ENCODE measurements at regions not wholly inside any gene's neighbourhood (a gene's known extent, or its start where the extent isn't known, plus 50 kb on each side); places are given as distances from the start of the nearest gene placed in this dataset.
"Not testable (repeated sequence)": the region's sequence is repeated elsewhere in the genome, so short reads cannot be mapped to it uniquely, and the experiment has no call there.

DNA sequence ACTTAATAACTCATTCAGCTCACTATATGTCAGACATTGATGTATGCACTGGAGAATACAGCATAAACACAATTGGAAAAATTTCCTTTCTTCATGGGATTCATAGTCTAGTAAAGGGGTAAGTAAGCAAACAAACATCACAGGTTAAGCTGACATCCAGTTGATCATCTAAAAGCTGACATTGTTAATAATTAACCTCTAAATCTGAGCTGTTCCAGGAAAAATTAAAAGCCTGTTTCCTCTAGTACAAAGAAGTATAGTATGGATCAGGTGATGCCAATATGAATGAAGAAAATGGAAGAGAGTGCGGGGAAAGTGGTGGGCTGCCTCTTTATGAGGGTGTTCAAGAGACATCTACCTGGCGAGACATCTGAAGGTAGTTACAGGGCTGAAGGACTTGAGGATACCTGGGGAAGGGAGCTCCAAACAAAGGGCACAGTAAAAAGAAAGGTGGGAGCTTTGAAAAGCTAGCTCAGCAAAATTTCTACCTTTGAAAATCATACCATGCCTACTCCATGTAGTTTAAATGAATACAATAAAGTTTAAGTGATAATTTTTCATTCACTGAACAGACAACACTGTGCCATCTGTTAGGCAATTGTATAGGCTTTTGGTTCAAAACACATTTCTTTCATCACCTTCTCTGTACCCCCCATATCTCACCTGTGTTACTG, 619.3 kb downstream of the TRIB2 start:
- Histone ChIP-seq H3K27me3 (ENCODE audit: low read depth, low read length) (no peaks in the 10 kb centered on the region), H3K27ac (ENCODE audit: low read length) (no peak overlapping the region), H3K9me3 (ENCODE audit: control insufficient read depth in 1 of 2, low read length in 2 of 2) (peaks cover 0 to 4% of the 10 kb centered on the region in 2 donors), H3K36me3 (ENCODE audit: control insufficient read depth in 1 of 2, insufficient read depth in 2 of 2, low read length in 2 of 2) (no peaks in the 10 kb centered on the region), H3K4me1 (ENCODE audit: control insufficient read depth in 1 of 2, insufficient read depth in 2 of 2, low read length in 2 of 2) (no peaks in the 10 kb centered on the region), H3K4me3 (ENCODE audit: low read depth in 1 of 2, low read length in 2 of 2) (no peak overlapping the region)

- Histone ChIP-seq H3K4me1 (ENCODE audit: control insufficient read depth in 1 of 2, insufficient read depth in 2 of 2, low read length in 2 of 2) (no peaks in the 10 kb centered on the region), H3K9me3 (ENCODE audit: control insufficient read depth in 1 of 2, low read length in 2 of 2) (no peaks in the 10 kb centered on the region), H3K4me3 (ENCODE audit: low read depth in 1 of 2, low read length in 2 of 2) (no peak overlapping the region), H3K27me3 (ENCODE audit: low read depth, low read length) (no peaks in the 10 kb centered on the region), H3K36me3 (ENCODE audit: control insufficient read depth in 1 of 2, insufficient read depth in 2 of 2, low read length in 2 of 2) (no peaks in the 10 kb centered on the region), H3K27ac (ENCODE audit: low read length) (no peak overlapping the region)
These were observed 634.3 kb downstream of the TRIB2 start for GRCh38 chr2:13351068-13351467.

DNA sequence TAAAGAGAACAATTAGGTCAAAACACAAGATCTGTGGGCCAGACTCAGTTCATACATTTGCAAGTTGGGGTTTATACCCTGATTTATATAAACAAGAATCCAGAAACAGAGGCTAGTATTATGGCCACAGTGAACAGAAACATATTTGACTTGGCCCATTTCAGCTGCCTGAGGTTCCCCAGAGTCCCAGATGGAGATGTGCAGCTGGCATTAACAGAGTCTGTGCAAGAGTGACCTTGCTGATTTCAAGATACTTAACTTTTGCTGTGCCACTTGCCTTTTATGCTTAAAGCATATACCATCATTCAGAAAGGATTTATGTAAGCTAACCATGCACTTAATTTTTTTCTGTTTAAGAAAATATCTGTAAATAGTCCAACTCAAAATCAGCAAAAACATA, 636.3 kb downstream of the TRIB2 start:
- H3K36me3 ChIP-seq (ENCODE audit: control insufficient read depth in 1 of 2, insufficient read depth in 2 of 2, low read length in 2 of 2): no peaks in the 10 kb centered on the region
- H3K9me3 ChIP-seq (ENCODE audit: control insufficient read depth in 1 of 2, low read length in 2 of 2): no peaks in the 10 kb centered on the region
- H3K27me3 ChIP-seq (ENCODE audit: low read depth, low read length): no peaks in the 10 kb centered on the region
- no peaks in the 10 kb centered on the region for H3K4me1 ChIP-seq (ENCODE audit: control insufficient read depth in 1 of 2, insufficient read depth in 2 of 2, low read length in 2 of 2)
- H3K27ac ChIP-seq (ENCODE audit: low read length): no peak overlapping the region
- H3K4me3 ChIP-seq (ENCODE audit: low read depth in 1 of 2, low read length in 2 of 2): no peak overlapping the region

DNA sequence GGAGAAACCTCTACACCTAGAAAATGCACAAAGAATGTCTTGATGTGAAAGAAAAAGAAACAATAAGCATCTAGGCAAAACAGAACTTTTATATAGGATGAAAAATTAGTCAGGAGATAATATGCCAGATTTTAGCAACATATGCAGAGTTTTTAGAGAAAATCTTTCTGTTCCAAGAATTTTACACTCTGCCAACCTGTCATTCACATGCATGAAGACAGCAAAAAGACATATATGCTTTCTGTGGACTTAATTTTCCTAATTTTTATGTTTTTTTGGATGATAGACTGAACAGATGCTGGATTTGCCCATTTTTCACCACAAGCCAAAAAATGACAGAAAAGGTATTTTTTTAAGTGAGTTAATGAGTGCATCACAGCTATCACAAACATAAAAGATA, 637.3 kb downstream of the TRIB2 start:
- Histone ChIP-seq H3K9me3 (ENCODE audit: control insufficient read depth in 1 of 2, low read length in 2 of 2) (no peaks in the 10 kb centered on the region), H3K4me1 (ENCODE audit: control insufficient read depth in 1 of 2, insufficient read depth in 2 of 2, low read length in 2 of 2) (no peaks in the 10 kb centered on the region), H3K36me3 (ENCODE audit: control insufficient read depth in 1 of 2, insufficient read depth in 2 of 2, low read length in 2 of 2) (no peaks in the 10 kb centered on the region), H3K4me3 (ENCODE audit: low read depth in 1 of 2, low read length in 2 of 2) (no peak overlapping the region), H3K27ac (ENCODE audit: low read length) (no peak overlapping the region), H3K27me3 (ENCODE audit: low read depth, low read length) (no peaks in the 10 kb centered on the region)

DNA sequence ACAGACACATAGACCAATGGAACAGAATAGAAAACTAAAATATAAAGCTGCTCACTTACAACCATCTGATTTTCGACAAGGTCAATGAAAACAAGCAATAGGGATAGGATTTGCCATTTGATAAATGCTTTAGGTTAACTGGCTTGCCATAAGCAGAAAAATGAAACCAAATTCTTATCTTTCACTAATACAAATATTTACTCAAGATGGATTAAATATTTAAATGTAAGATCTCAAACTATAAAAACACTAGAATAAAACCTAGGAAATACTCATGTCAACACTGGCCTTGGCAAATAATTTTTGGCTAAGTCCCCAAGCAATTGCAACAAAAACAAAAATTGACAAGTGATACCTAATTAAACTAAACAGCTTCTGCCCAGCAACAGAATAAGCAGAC, 665.2 kb downstream of the TRIB2 start:
- not testable (repeated sequence) for H3K4me1 ChIP-seq (ENCODE audit: control insufficient read depth in 1 of 2, insufficient read depth in 2 of 2, low read length in 2 of 2); H3K4me3 ChIP-seq (ENCODE audit: low read depth in 1 of 2, low read length in 2 of 2); H3K9me3 ChIP-seq (ENCODE audit: control insufficient read depth in 1 of 2, low read length in 2 of 2); H3K27ac ChIP-seq (ENCODE audit: low read length); H3K27me3 ChIP-seq (ENCODE audit: low read depth, low read length); H3K36me3 ChIP-seq (ENCODE audit: control insufficient read depth in 1 of 2, insufficient read depth in 2 of 2, low read length in 2 of 2)

GRCh38 chr2:13389172-13389571, 672.4 kb downstream of the TRIB2 start:
- H3K27ac ChIP-seq (ENCODE audit: low read length); H3K36me3 ChIP-seq (ENCODE audit: control insufficient read depth in 1 of 2, insufficient read depth in 2 of 2, low read length in 2 of 2); H3K4me3 ChIP-seq (ENCODE audit: low read depth in 1 of 2, low read length in 2 of 2); H3K27me3 ChIP-seq (ENCODE audit: low read depth, low read length); H3K4me1 ChIP-seq (ENCODE audit: control insufficient read depth in 1 of 2, insufficient read depth in 2 of 2, low read length in 2 of 2); H3K9me3 ChIP-seq (ENCODE audit: control insufficient read depth in 1 of 2, low read length in 2 of 2): not testable (repeated sequence)

GRCh38 chr2:13390676-13391075, 673.9 kb downstream of the TRIB2 start:
- H3K36me3 ChIP-seq (ENCODE audit: control insufficient read depth in 1 of 2, insufficient read depth in 2 of 2, low read length in 2 of 2): no peaks in the 10 kb centered on the region
- no peak overlapping the region for H3K27ac ChIP-seq (ENCODE audit: low read length)
- no peaks in the 10 kb centered on the region for H3K4me1 ChIP-seq (ENCODE audit: control insufficient read depth in 1 of 2, insufficient read depth in 2 of 2, low read length in 2 of 2)

DNA sequence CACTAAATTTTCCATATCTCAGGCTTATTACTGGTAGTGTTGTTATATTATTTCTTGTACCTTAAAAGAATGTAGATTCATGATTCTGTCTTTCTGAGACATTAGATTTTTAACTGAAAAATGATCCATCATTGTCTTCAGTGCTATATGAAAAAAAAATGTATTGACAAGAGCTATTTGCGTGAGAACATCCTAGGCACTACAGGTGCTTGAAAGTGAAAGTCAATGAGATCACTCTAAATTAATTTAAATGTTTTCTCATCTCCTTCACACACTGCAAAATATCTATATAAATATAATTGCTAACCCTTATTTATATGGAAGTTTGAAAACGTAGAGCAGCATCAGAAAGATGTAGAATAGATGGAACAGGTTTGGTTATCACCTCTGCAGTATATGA, 684.6 kb downstream of the TRIB2 start:
- peaks cover 0 to 11% of the 10 kb centered on the region in 2 donors for H3K9me3 ChIP-seq (ENCODE audit: control insufficient read depth in 1 of 2, low read length in 2 of 2)
- no peaks in the 10 kb centered on the region for H3K4me1 ChIP-seq (ENCODE audit: control insufficient read depth in 1 of 2, insufficient read depth in 2 of 2, low read length in 2 of 2)
- H3K27me3 ChIP-seq (ENCODE audit: low read depth, low read length): no peaks in the 10 kb centered on the region

More at GRCh38 chr2:13390676-13391075, 673.9 kb downstream of the TRIB2 start:
- H3K4me3 ChIP-seq (ENCODE audit: low read depth in 1 of 2, low read length in 2 of 2): no peak overlapping the region
- H3K9me3 ChIP-seq (ENCODE audit: control insufficient read depth in 1 of 2, low read length in 2 of 2): peaks cover 0 to 5% of the 10 kb centered on the region in 2 donors
- no peaks in the 10 kb centered on the region for H3K27me3 ChIP-seq (ENCODE audit: low read depth, low read length)

GRCh38 chr2:13413989-13414388, 697.3 kb downstream of the TRIB2 start:
- H3K4me1 ChIP-seq (ENCODE audit: control insufficient read depth in 1 of 2, insufficient read depth in 2 of 2, low read length in 2 of 2): no peaks in the 10 kb centered on the region
- H3K27me3 ChIP-seq (ENCODE audit: low read depth, low read length): no peaks in the 10 kb centered on the region
- peaks cover 0 to 2% of the 10 kb centered on the region in 2 donors for H3K9me3 ChIP-seq (ENCODE audit: control insufficient read depth in 1 of 2, low read length in 2 of 2)
- H3K4me3 ChIP-seq (ENCODE audit: low read depth in 1 of 2, low read length in 2 of 2): no peak overlapping the region
- no peaks in the 10 kb centered on the region for H3K36me3 ChIP-seq (ENCODE audit: control insufficient read depth in 1 of 2, insufficient read depth in 2 of 2, low read length in 2 of 2)
- H3K27ac ChIP-seq (ENCODE audit: low read length): no peak overlapping the region

More for the DNA sequence above, 684.6 kb downstream of the TRIB2 start:
- Histone ChIP-seq H3K27ac (ENCODE audit: low read length) (no peak overlapping the region), H3K4me3 (ENCODE audit: low read depth in 1 of 2, low read length in 2 of 2) (no peak overlapping the region), H3K36me3 (ENCODE audit: control insufficient read depth in 1 of 2, insufficient read depth in 2 of 2, low read length in 2 of 2) (no peaks in the 10 kb centered on the region)

DNA sequence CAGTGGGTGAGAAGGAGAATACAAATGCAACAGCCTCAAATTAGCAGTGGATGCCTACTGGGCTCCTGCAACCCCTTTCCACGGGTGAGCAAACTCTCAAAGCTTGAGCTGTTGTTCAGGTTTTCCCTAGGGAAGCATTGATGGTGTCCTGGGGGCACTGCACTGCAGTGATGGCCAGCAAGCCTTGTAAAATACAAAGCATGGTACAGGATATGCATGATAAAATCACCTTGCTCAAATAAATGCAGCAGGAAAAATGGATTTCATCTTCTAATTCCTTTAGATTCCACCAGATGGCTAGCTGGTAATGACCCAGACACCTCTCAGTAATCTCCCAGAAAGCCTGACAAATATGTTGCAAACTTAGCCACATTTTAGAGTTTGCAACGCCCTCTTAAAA, 698.2 kb downstream of the TRIB2 start:
- Histone ChIP-seq H3K4me1 (ENCODE audit: control insufficient read depth in 1 of 2, insufficient read depth in 2 of 2, low read length in 2 of 2) (no peaks in the 10 kb centered on the region), H3K27ac (ENCODE audit: low read length) (no peak overlapping the region), H3K9me3 (ENCODE audit: control insufficient read depth in 1 of 2, low read length in 2 of 2) (peaks cover 0 to 2% of the 10 kb centered on the region in 2 donors), H3K36me3 (ENCODE audit: control insufficient read depth in 1 of 2, insufficient read depth in 2 of 2, low read length in 2 of 2) (no peaks in the 10 kb centered on the region), H3K4me3 (ENCODE audit: low read depth in 1 of 2, low read length in 2 of 2) (no peak overlapping the region), H3K27me3 (ENCODE audit: low read depth, low read length) (no peaks in the 10 kb centered on the region)

DNA sequence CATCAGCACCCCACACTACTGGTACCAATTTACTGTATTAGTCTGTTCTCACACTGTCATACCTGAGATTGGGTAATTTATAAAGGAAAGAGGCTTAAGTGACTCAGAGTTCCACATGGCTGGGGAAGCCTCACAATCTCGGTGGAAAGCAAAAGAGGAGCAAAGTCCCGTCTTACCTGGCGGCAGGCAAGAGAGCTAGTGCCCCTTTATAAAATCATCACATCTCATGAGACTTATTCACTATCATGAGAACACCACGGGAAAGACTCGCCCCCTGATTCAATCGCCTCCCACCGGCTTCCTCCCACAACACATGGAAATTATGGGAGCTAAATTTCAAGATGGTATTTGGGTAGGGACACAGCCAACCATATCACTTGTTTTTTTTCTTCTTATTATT, 717.2 kb downstream of the TRIB2 start:
- Histone ChIP-seq H3K4me3 (ENCODE audit: low read depth in 1 of 2, low read length in 2 of 2) (no peak overlapping the region), H3K4me1 (ENCODE audit: control insufficient read depth in 1 of 2, insufficient read depth in 2 of 2, low read length in 2 of 2) (no peaks in the 10 kb centered on the region), H3K36me3 (ENCODE audit: control insufficient read depth in 1 of 2, insufficient read depth in 2 of 2, low read length in 2 of 2) (no peaks in the 10 kb centered on the region), H3K9me3 (ENCODE audit: control insufficient read depth in 1 of 2, low read length in 2 of 2) (no peaks in the 10 kb centered on the region), H3K27ac (ENCODE audit: low read length) (no peak overlapping the region), H3K27me3 (ENCODE audit: low read depth, low read length) (no peaks in the 10 kb centered on the region)

DNA sequence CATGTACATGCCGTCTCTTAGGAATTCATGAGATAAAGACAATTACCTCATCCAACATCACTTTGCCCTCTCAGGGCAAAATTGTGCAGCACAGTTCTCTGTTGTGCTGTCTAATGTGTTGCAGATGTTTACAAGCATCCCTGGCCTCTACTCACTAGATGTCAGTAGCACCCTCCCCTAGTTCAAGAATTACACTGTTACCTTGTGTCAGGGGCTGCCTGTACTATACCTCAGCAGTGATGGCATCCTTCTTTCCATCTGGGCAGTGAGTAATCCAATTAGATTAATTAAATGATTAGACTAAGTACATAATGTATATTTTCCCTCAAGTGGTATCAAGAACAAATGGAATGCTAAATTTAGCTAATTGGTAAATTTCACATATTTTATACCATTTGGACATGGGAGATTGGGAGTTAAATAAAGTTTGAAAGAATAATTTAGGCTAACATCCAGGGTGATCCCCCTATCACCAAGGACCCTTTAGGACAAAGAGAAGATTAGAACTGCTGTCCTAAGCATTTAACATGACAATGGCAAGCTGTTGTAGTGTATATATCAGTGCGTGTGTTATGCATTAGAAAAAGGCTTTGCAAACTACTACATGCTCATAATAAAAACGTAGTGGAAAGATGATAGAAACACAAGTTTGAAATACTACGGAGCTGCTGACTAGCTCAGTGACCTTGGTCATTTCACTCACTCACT, 727.0 kb downstream of the TRIB2 start:
- not testable (repeated sequence) for H3K9me3 ChIP-seq (ENCODE audit: control insufficient read depth in 1 of 2, low read length in 2 of 2); H3K27me3 ChIP-seq (ENCODE audit: low read depth, low read length); H3K27ac ChIP-seq (ENCODE audit: low read length); H3K4me1 ChIP-seq (ENCODE audit: control insufficient read depth in 1 of 2, insufficient read depth in 2 of 2, low read length in 2 of 2); H3K4me3 ChIP-seq (ENCODE audit: low read depth in 1 of 2, low read length in 2 of 2); H3K36me3 ChIP-seq (ENCODE audit: control insufficient read depth in 1 of 2, insufficient read depth in 2 of 2, low read length in 2 of 2)

Data from muscle layer of duodenum (tissue), 2 donors.